Mucosa of descending colon (tissue), 3 donors: ENCODE measurements at regions not wholly inside any gene's neighbourhood (a gene's known extent, or its start where the extent isn't known, plus 50 kb on each side); places are given as distances from the start of the nearest gene placed in this dataset.

ENCODE experiments used
- ATAC-seq: fragments of 200-7000 bp; cut with Tn5 transposase; one replicate; pipeline ENCODE4 v1.9.1; 2020; ENCODE audit warnings: mild to moderate bottlenecking, moderate library complexity
- DNase-seq, 3 donors: peaks; one replicate each; pipeline ENCODE4 v3.0.0-alpha.2; 2020
- H3K36me3 ChIP-seq: fragments of 200-600 bp; one replicate; pipeline ENCODE4 v1.8.0; 2021; ENCODE audit warnings: low read depth, mild to moderate bottlenecking
- H3K4me1 ChIP-seq: fragments of 200-600 bp; one replicate; pipeline ENCODE4 v1.8.0; 2021; ENCODE audit warnings: low read depth, mild to moderate bottlenecking
- H3K4me3 ChIP-seq: fragments of 200-600 bp; one replicate; pipeline ENCODE4 v1.8.0; 2021; ENCODE audit warnings: mild to moderate bottlenecking
- H3K9me3 ChIP-seq: fragments of 200-600 bp; one replicate; pipeline ENCODE4 v1.8.0; 2021; ENCODE audit warnings: mild to moderate bottlenecking
- intact Hi-C, 2 donors: fragments of 100-400 bp; cut with DNase I in 1 of 2; cut with micrococcal nuclease in 1 of 2; formaldehyde crosslinking; loops; one replicate each; pipeline versions ENCODE4 v1.11.0 to v1.11.1; 2022; cut with DNase I, micrococcal nuclease
- TF ChIP-seq, protein P1 (sequence below): fragments of 200-600 bp; IDR thresholded peaks from one replicate; pipeline ENCODE4 v1.8.0; 2022; ENCODE audit warnings: antibody characterized with exemption, mild to moderate bottlenecking
- donor health status: DM: no; HTN: no; CAD: no; lungs with moderate emphysema.
- donor health status: DM: no; HTN: no; CAD: no.
- donor health status: DM: no; HTN: yes; CAD: no.

DNA sequence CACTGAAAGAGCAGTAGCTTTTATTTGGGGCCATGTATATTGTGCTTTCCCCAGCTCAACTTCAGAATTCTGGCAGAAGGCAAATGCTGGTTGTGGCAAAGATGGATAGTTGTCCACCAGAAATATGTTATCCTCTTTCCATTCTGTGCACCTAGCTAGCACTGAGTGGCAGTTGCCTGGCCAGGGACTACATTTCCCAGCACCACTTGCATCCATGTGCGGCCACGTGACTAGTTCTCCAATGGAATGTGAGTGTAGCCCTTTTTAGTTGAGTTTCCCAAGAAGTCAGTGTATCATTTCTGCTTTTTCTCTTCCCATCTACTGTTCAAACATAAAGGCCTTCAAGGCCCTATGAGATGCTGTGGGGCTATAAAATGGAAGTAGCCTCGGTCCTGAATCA is 354.0 kb upstream of the CLINT1 start:
- Histone ChIP-seq H3K4me3 (no peak overlapping the region), H3K36me3 (no peaks in the 10 kb centered on the region), H3K4me1 (no peaks in the 10 kb centered on the region), H3K9me3 (no peaks in the 10 kb centered on the region)
- no peak for DNase-seq
- ATAC-seq, result no peak
- intact Hi-C loops, result no loop called here
- TF ChIP-seq, protein P1, sequence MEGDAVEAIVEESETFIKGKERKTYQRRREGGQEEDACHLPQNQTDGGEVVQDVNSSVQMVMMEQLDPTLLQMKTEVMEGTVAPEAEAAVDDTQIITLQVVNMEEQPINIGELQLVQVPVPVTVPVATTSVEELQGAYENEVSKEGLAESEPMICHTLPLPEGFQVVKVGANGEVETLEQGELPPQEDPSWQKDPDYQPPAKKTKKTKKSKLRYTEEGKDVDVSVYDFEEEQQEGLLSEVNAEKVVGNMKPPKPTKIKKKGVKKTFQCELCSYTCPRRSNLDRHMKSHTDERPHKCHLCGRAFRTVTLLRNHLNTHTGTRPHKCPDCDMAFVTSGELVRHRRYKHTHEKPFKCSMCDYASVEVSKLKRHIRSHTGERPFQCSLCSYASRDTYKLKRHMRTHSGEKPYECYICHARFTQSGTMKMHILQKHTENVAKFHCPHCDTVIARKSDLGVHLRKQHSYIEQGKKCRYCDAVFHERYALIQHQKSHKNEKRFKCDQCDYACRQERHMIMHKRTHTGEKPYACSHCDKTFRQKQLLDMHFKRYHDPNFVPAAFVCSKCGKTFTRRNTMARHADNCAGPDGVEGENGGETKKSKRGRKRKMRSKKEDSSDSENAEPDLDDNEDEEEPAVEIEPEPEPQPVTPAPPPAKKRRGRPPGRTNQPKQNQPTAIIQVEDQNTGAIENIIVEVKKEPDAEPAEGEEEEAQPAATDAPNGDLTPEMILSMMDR, result no peak

DNA sequence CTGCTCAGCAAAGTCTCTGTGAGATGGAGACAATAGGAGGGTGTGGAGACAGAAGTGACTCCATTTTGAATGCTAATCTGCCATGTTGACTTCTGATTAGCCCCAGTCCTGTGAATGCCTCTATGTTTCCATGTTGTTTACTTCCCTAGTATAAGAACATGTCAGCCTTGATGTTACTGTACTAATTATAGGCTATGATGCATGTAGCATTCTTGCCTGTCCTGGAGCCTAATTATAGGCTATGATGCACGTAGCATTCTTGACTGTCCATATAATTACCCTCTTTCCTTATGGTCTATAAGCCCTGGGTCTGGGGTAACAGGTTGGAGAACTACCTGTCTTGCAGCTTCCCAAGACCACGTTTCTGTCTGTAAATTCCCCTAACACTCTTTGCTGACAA is 353.3 kb upstream of the CLINT1 start:
- intact Hi-C loops, result no loop called here
- DNase-seq (no peak), ATAC-seq (no peak)
- H3K36me3 ChIP-seq, result no peaks in the 10 kb centered on the region
- TF ChIP-seq, protein P1, result no peak
- no peaks in the 10 kb centered on the region for H3K9me3 ChIP-seq
- H3K4me1 ChIP-seq, result no peaks in the 10 kb centered on the region
- no peak overlapping the region for H3K4me3 ChIP-seq

- intact Hi-C loops, result no loop called here
- no peak for DNase-seq
- Histone ChIP-seq H3K9me3 (no peaks in the 10 kb centered on the region), H3K36me3 (no peaks in the 10 kb centered on the region), H3K4me1 (no peaks in the 10 kb centered on the region), H3K4me3 (no peak overlapping the region)
- no peak for ATAC-seq
- TF ChIP-seq, protein P1, result no peak
Measured at GRCh38 chr5:158209219-158209908, 350.4 kb upstream of the CLINT1 start.

GRCh38 chr5:158207733-158208132 is 348.8 kb upstream of the CLINT1 start:
- ATAC-seq (no peak), DNase-seq (no peak)
- intact Hi-C loops, result no loop called here
- H3K4me3 ChIP-seq, result no peak overlapping the region
- H3K36me3 ChIP-seq, result no peaks in the 10 kb centered on the region
- no peaks in the 10 kb centered on the region for H3K4me1 ChIP-seq
- H3K9me3 ChIP-seq, result no peaks in the 10 kb centered on the region
- TF ChIP-seq, protein P1, result no peak

GRCh38 chr5:158205992-158206391 is 347.0 kb upstream of the CLINT1 start:
- H3K36me3 ChIP-seq, result no peaks in the 10 kb centered on the region
- no peak for DNase-seq
- intact Hi-C loops, result no loop called here

More at GRCh38 chr5:158205992-158206391, 347.0 kb upstream of the CLINT1 start:
- Histone ChIP-seq H3K9me3 (no peaks in the 10 kb centered on the region), H3K4me1 (no peaks in the 10 kb centered on the region), H3K4me3 (no peak overlapping the region)
- TF ChIP-seq, protein P1, result no peak
- ATAC-seq, result no peak
